ENCODE measurements at regions not wholly inside any gene's neighbourhood (a gene's known extent, or its start where the extent isn't known, plus 50 kb on each side); places are given as distances from the start of the nearest gene placed in this dataset.

DNA sequence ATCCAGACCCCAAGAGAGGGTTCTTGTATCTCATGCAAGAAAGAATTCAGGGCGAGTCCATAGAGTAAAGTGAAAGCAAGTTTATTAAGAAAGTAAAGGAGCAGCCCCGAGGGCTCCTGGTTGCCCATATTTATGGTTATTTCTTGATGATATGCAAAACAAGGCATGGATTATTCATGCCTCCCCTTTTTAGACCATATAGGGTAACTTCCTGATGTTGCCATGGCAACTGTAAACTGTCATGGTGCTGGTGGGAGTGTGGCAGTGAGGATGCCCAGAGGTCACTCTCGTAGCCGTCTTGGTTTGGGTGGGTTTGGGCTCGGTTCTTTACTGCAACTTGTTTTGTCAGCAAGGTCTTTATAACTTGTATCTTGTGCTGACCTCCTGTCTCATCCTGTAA lies 750.2 kb upstream of the FANCL start:
- TF ChIP-seq, protein P1, sequence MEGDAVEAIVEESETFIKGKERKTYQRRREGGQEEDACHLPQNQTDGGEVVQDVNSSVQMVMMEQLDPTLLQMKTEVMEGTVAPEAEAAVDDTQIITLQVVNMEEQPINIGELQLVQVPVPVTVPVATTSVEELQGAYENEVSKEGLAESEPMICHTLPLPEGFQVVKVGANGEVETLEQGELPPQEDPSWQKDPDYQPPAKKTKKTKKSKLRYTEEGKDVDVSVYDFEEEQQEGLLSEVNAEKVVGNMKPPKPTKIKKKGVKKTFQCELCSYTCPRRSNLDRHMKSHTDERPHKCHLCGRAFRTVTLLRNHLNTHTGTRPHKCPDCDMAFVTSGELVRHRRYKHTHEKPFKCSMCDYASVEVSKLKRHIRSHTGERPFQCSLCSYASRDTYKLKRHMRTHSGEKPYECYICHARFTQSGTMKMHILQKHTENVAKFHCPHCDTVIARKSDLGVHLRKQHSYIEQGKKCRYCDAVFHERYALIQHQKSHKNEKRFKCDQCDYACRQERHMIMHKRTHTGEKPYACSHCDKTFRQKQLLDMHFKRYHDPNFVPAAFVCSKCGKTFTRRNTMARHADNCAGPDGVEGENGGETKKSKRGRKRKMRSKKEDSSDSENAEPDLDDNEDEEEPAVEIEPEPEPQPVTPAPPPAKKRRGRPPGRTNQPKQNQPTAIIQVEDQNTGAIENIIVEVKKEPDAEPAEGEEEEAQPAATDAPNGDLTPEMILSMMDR (IDR thresholded peaks at IDR 0.05), result no peak
- TF ChIP-seq EP300 (IDR thresholded peaks at IDR 0.05), result no peak
